ENCODE measurements at regions not wholly inside any gene's neighbourhood (a gene's known extent, or its start where the extent isn't known, plus 50 kb on each side); places are given as distances from the start of the nearest gene placed in this dataset.

DNA sequence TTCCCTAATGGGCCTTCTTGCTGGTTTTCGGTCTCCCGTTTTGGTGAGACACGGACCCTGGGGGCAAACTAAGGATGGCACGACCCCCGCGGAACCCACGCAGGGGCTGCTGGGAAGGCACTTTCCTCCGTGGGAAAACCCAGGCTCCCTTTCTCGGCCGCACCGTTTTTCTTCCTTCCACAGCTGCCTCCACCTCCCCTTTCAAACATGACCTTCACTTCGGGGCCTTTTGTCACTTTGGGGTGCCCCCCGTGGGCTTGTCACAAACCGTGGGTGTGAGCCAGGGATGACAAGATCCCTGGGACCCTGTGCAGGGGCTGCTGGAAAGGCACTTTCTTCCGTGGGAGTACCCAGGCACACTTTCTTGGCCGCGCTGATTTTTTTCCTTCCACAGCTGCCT, 268.7 kb downstream of the ALG10 start:
- no peak overlapping the region for H3K4me3 ChIP-seq (ENCODE audit: low read depth, low read length)
- H3K27me3 ChIP-seq (ENCODE audit: insufficient read depth, low read length) = no peaks in the 10 kb centered on the region
- H3K79me2 ChIP-seq (ENCODE audit: control insufficient read depth, insufficient read depth, low read length, unreplicated experiment) = no peaks in the 10 kb centered on the region
- H3K36me3 ChIP-seq (ENCODE audit: insufficient read depth, low read length) = no peaks in the 10 kb centered on the region
- H3K4me1 ChIP-seq (ENCODE audit: control insufficient read depth, insufficient read depth, low read length, unreplicated experiment) = no peaks in the 10 kb centered on the region
- H3K27ac ChIP-seq (ENCODE audit: low read depth, low read length) = no peak overlapping the region
- no peak overlapping the region for H2AFZ ChIP-seq (ENCODE audit: low read length, unreplicated experiment)

- Histone ChIP-seq H3K27me3 (ENCODE audit: insufficient read depth, low read length) (no peaks in the 10 kb centered on the region), H2AFZ (ENCODE audit: low read length, unreplicated experiment) (no peak overlapping the region), H3K27ac (ENCODE audit: low read depth, low read length) (no peak overlapping the region), H3K79me2 (ENCODE audit: control insufficient read depth, insufficient read depth, low read length, unreplicated experiment) (no peaks in the 10 kb centered on the region), H3K4me3 (ENCODE audit: low read depth, low read length) (no peak overlapping the region), H3K36me3 (ENCODE audit: insufficient read depth, low read length) (no peaks in the 10 kb centered on the region), H3K4me1 (ENCODE audit: control insufficient read depth, insufficient read depth, low read length, unreplicated experiment) (no peaks in the 10 kb centered on the region)
Observed at GRCh38 chr12:34291426-34291901, 269.2 kb downstream of the ALG10 start.

DNA sequence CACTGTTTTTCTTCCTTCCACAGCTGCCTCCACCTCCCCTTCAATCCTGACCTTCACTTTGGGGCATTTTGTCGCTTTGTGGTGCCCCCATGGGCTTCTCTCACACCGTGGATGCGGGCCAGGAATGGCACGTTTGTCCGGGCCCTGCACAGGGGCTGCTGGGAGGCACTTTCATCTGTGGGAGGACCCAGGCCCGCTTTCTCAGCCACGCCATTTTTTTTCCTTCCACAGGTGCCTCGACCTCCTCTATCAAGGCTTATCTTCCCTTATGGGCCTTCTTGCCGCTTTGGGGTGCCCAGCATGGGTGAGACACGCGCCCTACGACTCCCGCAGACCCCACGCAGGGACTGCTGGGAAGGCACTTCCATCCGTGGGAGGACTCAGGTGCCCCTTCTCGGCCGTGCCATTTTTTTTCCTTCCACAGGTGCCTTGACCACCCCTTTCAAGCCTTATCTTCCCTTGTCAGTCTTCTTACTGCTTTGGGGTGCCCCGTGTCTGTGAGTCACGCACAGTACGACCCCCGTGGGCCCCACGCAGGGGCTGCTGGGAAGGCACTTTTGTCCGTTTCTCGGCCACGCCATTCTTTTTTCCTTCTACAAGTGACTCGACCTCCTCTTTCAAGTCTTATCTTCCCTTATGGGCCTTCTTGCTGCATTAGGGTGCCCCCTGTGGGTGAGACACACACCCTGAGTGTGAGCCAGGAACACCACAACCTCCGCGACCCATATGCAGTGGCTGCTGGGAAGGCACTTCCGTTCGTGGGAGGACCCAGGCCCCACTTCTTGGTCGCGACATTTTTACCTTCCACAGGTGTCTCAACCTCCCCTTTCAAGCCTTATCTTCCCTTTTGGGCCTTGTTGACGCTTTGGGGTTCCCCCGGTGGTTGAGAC, 270.7 kb downstream of the ALG10 start:
- Histone ChIP-seq H2AFZ (ENCODE audit: low read length, unreplicated experiment) (no peak overlapping the region), H3K27ac (ENCODE audit: low read depth, low read length) (no peak overlapping the region), H3K79me2 (ENCODE audit: control insufficient read depth, insufficient read depth, low read length, unreplicated experiment) (no peaks in the 10 kb centered on the region), H3K36me3 (ENCODE audit: insufficient read depth, low read length) (no peaks in the 10 kb centered on the region), H3K4me1 (ENCODE audit: control insufficient read depth, insufficient read depth, low read length, unreplicated experiment) (no peaks in the 10 kb centered on the region), H3K27me3 (ENCODE audit: insufficient read depth, low read length) (no peaks in the 10 kb centered on the region), H3K4me3 (ENCODE audit: low read depth, low read length) (no peak overlapping the region)

GRCh38 chr12:34294137-34294536, 271.8 kb downstream of the ALG10 start:
- no peak overlapping the region for H3K4me3 ChIP-seq (ENCODE audit: low read depth, low read length)
- no peaks in the 10 kb centered on the region for H3K27me3 ChIP-seq (ENCODE audit: insufficient read depth, low read length)
- H3K79me2 ChIP-seq (ENCODE audit: control insufficient read depth, insufficient read depth, low read length, unreplicated experiment) = no peaks in the 10 kb centered on the region
- no peak overlapping the region for H2AFZ ChIP-seq (ENCODE audit: low read length, unreplicated experiment)
- H3K4me1 ChIP-seq (ENCODE audit: control insufficient read depth, insufficient read depth, low read length, unreplicated experiment) = no peaks in the 10 kb centered on the region
- H3K27ac ChIP-seq (ENCODE audit: low read depth, low read length) = no peak overlapping the region
- no peaks in the 10 kb centered on the region for H3K36me3 ChIP-seq (ENCODE audit: insufficient read depth, low read length)

GRCh38 chr12:34294671-34295365, 272.5 kb downstream of the ALG10 start:
- Histone ChIP-seq H2AFZ (ENCODE audit: low read length, unreplicated experiment) (no peak overlapping the region), H3K27me3 (ENCODE audit: insufficient read depth, low read length) (no peaks in the 10 kb centered on the region), H3K4me1 (ENCODE audit: control insufficient read depth, insufficient read depth, low read length, unreplicated experiment) (no peaks in the 10 kb centered on the region), H3K36me3 (ENCODE audit: insufficient read depth, low read length) (no peaks in the 10 kb centered on the region), H3K4me3 (ENCODE audit: low read depth, low read length) (no peak overlapping the region), H3K27ac (ENCODE audit: low read depth, low read length) (no peak overlapping the region), H3K79me2 (ENCODE audit: control insufficient read depth, insufficient read depth, low read length, unreplicated experiment) (no peaks in the 10 kb centered on the region)

DNA sequence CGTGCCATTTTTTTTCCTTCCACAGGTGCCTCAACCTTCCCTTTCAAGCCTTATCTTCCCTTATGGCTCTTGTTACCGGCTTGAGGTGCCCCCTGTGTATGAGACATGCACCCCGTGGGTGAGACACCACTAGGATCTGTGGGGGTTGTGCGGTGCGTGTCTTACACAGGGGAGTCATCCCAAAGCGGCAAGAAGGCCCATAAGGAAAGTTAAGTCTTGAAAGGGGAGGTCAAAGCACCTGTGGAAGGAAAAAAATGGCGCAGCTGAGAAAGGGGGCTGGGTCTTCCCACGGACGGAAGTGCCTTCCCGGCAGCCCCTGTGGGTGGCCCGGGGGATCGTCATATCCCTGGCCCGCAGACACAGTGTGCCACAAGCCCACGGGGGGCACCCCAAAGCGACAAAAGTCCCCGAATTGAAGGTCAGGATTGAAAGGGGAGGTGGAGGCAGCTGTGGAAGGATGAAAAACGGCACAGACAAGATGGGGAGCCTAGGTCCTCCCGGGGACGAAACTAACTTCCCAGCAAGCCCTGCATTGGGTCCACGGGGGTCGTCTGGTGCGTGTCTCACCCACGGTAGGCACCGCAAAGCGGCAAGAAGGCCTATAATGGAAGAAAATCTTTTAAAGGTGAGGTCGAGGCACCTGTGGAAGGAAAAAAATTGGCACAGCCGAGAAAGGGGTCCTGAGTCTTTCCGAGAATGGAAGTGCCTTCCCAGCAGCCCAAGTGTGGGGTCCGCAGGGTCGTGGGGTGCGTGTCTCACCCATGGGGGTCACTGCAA, 273.3 kb downstream of the ALG10 start:
- Histone ChIP-seq H2AFZ (ENCODE audit: low read length, unreplicated experiment) (no peak overlapping the region), H3K27ac (ENCODE audit: low read depth, low read length) (no peak overlapping the region), H3K36me3 (ENCODE audit: insufficient read depth, low read length) (no peaks in the 10 kb centered on the region), H3K79me2 (ENCODE audit: control insufficient read depth, insufficient read depth, low read length, unreplicated experiment) (no peaks in the 10 kb centered on the region), H3K27me3 (ENCODE audit: insufficient read depth, low read length) (no peaks in the 10 kb centered on the region), H3K4me1 (ENCODE audit: control insufficient read depth, insufficient read depth, low read length, unreplicated experiment) (no peaks in the 10 kb centered on the region), H3K4me3 (ENCODE audit: low read depth, low read length) (no peak overlapping the region)

DNA sequence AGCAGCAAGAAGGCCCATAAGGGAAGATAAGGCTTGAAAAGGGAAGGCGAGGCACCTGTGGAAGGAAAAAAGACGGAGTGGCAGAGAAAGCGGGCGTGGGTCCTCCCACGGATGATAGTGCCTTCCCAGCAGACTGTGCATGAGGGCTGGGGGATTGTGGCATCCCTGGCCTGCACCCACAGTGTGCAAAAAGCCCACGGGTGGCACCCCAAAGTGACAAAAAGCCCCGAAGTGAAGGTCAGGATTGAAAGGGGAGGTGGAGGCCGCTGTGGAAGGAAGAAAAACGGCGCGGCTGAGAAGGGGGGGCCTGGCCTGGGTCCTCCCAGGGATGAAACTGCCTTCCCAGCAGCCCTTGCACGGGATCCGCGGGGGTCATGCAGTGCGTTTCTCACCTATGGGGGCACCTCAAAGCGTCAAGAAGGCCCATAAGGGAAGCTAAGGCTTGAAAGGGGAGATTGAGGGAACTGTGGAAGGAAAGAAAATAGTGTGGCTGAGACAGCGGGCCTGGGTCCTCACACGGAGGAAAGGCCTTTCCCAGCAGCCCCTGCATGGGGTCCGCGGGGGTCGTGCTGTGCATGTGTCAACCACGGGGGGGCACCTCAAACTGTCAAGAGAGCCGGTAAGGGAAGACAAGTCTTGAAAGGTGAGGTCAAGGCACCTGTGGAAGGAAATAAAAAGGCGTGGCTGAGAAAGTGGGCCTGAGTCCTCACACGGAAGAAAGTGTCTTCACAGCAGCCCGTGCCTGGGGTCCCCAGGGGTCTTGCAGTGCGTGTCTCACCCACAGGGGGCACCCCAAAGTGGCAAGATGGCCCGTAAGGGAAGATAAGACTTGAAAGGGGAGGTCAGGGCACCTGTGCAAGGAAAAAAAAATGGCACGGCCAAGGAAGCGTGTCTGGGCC, 274.1 kb downstream of the ALG10 start:
- H3K36me3 ChIP-seq (ENCODE audit: insufficient read depth, low read length) = no peaks in the 10 kb centered on the region
- no peaks in the 10 kb centered on the region for H3K79me2 ChIP-seq (ENCODE audit: control insufficient read depth, insufficient read depth, low read length, unreplicated experiment)
- H3K27ac ChIP-seq (ENCODE audit: low read depth, low read length) = no peak overlapping the region
- H3K4me1 ChIP-seq (ENCODE audit: control insufficient read depth, insufficient read depth, low read length, unreplicated experiment) = no peaks in the 10 kb centered on the region
- no peaks in the 10 kb centered on the region for H3K27me3 ChIP-seq (ENCODE audit: insufficient read depth, low read length)
- H2AFZ ChIP-seq (ENCODE audit: low read length, unreplicated experiment) = no peak overlapping the region
- H3K4me3 ChIP-seq (ENCODE audit: low read depth, low read length) = no peak overlapping the region

- H3K4me3 ChIP-seq (ENCODE audit: low read depth, low read length) = no peak overlapping the region
- no peaks in the 10 kb centered on the region for H3K27me3 ChIP-seq (ENCODE audit: insufficient read depth, low read length)
- H3K4me1 ChIP-seq (ENCODE audit: control insufficient read depth, insufficient read depth, low read length, unreplicated experiment) = no peaks in the 10 kb centered on the region
- H3K79me2 ChIP-seq (ENCODE audit: control insufficient read depth, insufficient read depth, low read length, unreplicated experiment) = no peaks in the 10 kb centered on the region
- no peak overlapping the region for H3K27ac ChIP-seq (ENCODE audit: low read depth, low read length)
- H2AFZ ChIP-seq (ENCODE audit: low read length, unreplicated experiment) = no peak overlapping the region
- H3K36me3 ChIP-seq (ENCODE audit: insufficient read depth, low read length) = no peaks in the 10 kb centered on the region
Observed at GRCh38 chr12:34297126-34297789, 275.0 kb downstream of the ALG10 start.

DNA sequence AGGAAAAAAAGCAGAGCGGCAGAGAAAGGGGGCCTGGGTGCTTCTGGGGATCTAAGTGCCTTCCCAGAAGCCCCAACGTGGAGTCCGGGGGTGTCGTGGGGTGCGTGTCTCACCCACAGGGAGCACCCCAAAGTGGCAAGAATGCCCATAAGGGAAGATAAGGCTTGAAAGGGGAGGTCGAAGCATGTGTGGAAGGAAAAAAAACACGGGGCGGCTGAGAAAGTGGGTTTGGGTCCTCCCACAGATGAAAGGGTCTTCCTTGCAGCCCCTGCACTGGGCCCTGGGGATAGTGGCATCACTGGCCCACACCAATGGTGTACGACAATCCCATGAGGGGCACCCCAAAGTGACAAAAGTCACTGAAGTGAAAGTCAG, 275.5 kb downstream of the ALG10 start:
- no peaks in the 10 kb centered on the region for H3K27me3 ChIP-seq (ENCODE audit: insufficient read depth, low read length)
- no peak overlapping the region for H2AFZ ChIP-seq (ENCODE audit: low read length, unreplicated experiment)
- no peaks in the 10 kb centered on the region for H3K36me3 ChIP-seq (ENCODE audit: insufficient read depth, low read length)
- no peaks in the 10 kb centered on the region for H3K79me2 ChIP-seq (ENCODE audit: control insufficient read depth, insufficient read depth, low read length, unreplicated experiment)
- H3K27ac ChIP-seq (ENCODE audit: low read depth, low read length) = no peak overlapping the region
- H3K4me3 ChIP-seq (ENCODE audit: low read depth, low read length) = no peak overlapping the region
- H3K4me1 ChIP-seq (ENCODE audit: control insufficient read depth, insufficient read depth, low read length, unreplicated experiment) = no peaks in the 10 kb centered on the region

Data from ACC112 (cell line).